ENCODE measurements at regions not wholly inside any gene's neighbourhood (a gene's known extent, or its start where the extent isn't known, plus 50 kb on each side); places are given as distances from the start of the nearest gene placed in this dataset.

- DNase-seq (ENCODE audit: extremely low read depth in 1 of 11, low read depth in 9 of 11, low spot score in 4 of 11), result no peak
Observed at GRCh38 chr3:143203848-143204247, 84.3 kb downstream of the CHST2 start.

- DNase-seq (ENCODE audit: extremely low read depth in 1 of 11, low read depth in 9 of 11, low spot score in 4 of 11), result no peak
Observed at GRCh38 chr3:143206955-143207337, 87.4 kb downstream of the CHST2 start.

GRCh38 chr3:143207338-143207961 lies 87.9 kb downstream of the CHST2 start:
- DNase-seq (ENCODE audit: extremely low read depth in 1 of 11, low read depth in 9 of 11, low spot score in 4 of 11), result peak in 1 of 11 donors; percentile 22

- no peak for DNase-seq (ENCODE audit: extremely low read depth in 1 of 11, low read depth in 9 of 11, low spot score in 4 of 11)
Observed at GRCh38 chr3:143208976-143209714, 89.6 kb downstream of the CHST2 start.

- DNase-seq (ENCODE audit: extremely low read depth in 1 of 11, low read depth in 9 of 11, low spot score in 4 of 11), result no peak
Observed at GRCh38 chr3:143209715-143210059, 90.1 kb downstream of the CHST2 start.

GRCh38 chr3:143210141-143210540 lies 90.6 kb downstream of the CHST2 start:
- DNase-seq (ENCODE audit: extremely low read depth in 1 of 11, low read depth in 9 of 11, low spot score in 4 of 11), result no peak

GRCh38 chr3:143215059-143215458 lies 95.5 kb downstream of the CHST2 start:
- no peak for DNase-seq (ENCODE audit: extremely low read depth in 1 of 11, low read depth in 9 of 11, low spot score in 4 of 11)

Measured in renal cortex interstitium (tissue), 11 donors.